H1 (cell line): ENCODE measurements at regions not wholly inside any gene's neighbourhood (a gene's known extent, or its start where the extent isn't known, plus 50 kb on each side); places are given as distances from the start of the nearest gene placed in this dataset.

Experiments
- JUND ChIP-seq: IDR thresholded peaks from 2 replicates; pipeline ENCODE4 v1.6.1; 2011; ENCODE audit warnings: mild to moderate bottlenecking, improper control_type of control experiment, low read length
- TAF7 ChIP-seq: optimal IDR thresholded peaks from 2 replicates; pipeline ENCODE3; 2011; ENCODE audit warnings: low read depth, mild to moderate bottlenecking, inconsistent platforms, low read length, moderate library complexity, borderline replicate concordance
- TF ChIP-seq, protein P1 (sequence below), 3 experiments: IDR thresholded peaks; 1 replicate in 2 of 3; 2 replicates in 1 of 3; pipeline versions ENCODE4 v1.5.1 to v1.6.1; 2011; ENCODE audit warnings: low read length in 3 of 3, mild to moderate bottlenecking in 3 of 3, inconsistent platforms in 2 of 3, low read depth in 1 of 3, moderate library complexity in 1 of 3; ENCODE audit not compliant: insufficient read depth in 1 of 3; ENCODE audit errors: control extremely low read depth in 1 of 3

GRCh38 chr3:6455031-6455430 lies 405.9 kb upstream of the GRM7 start (continued):
- TF ChIP-seq, protein P1, sequence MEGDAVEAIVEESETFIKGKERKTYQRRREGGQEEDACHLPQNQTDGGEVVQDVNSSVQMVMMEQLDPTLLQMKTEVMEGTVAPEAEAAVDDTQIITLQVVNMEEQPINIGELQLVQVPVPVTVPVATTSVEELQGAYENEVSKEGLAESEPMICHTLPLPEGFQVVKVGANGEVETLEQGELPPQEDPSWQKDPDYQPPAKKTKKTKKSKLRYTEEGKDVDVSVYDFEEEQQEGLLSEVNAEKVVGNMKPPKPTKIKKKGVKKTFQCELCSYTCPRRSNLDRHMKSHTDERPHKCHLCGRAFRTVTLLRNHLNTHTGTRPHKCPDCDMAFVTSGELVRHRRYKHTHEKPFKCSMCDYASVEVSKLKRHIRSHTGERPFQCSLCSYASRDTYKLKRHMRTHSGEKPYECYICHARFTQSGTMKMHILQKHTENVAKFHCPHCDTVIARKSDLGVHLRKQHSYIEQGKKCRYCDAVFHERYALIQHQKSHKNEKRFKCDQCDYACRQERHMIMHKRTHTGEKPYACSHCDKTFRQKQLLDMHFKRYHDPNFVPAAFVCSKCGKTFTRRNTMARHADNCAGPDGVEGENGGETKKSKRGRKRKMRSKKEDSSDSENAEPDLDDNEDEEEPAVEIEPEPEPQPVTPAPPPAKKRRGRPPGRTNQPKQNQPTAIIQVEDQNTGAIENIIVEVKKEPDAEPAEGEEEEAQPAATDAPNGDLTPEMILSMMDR (IDR thresholded peaks at IDR 0.05; ENCODE audit: control extremely low read depth in 1 of 3, insufficient read depth in 1 of 3, low read depth in 1 of 3, low read length in 3 of 3): no peak
- TF ChIP-seq JUND (no peak), TAF7 (no peak)
